ENCODE measurements at regions not wholly inside any gene's neighbourhood (a gene's known extent, or its start where the extent isn't known, plus 50 kb on each side); places are given as distances from the start of the nearest gene placed in this dataset.

DNA sequence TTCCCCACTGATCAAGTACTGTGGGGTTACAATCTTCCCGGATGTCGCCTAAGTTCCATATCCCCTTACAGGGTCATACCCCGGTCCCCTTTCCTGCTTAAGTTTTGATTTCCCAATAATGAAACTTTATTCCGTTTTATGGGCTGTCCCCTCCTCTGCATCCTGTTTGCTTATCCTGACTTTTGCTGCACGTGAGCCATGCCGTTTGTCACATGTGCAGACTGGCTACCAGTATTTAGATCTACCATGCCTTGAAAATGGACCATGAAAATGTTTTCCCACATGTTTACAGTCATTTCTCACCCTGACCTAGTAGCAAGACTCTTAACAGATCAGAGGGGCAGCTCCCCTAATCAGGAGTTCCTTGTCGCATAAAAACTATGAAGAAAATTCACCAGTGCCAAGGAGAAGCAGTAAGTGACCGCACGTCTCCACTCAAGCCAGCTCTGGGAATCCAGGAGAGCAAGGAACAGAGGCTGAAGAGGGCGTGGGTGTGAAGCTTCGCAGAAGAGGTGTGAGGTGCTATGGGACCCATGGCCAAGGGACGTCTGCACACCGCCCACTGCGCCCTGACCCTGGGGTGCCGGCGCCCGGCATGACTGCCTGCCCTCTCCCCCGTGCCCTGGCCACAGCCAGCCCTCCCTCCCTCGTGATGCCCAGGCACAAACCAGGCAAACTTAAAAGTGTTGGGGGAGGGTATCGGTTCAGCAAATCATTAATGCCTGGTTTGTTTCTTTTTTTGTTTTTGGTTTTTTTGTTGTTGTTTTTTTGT, 440.8 kb upstream of the SALL3 start:
- TF ChIP-seq, protein P1, sequence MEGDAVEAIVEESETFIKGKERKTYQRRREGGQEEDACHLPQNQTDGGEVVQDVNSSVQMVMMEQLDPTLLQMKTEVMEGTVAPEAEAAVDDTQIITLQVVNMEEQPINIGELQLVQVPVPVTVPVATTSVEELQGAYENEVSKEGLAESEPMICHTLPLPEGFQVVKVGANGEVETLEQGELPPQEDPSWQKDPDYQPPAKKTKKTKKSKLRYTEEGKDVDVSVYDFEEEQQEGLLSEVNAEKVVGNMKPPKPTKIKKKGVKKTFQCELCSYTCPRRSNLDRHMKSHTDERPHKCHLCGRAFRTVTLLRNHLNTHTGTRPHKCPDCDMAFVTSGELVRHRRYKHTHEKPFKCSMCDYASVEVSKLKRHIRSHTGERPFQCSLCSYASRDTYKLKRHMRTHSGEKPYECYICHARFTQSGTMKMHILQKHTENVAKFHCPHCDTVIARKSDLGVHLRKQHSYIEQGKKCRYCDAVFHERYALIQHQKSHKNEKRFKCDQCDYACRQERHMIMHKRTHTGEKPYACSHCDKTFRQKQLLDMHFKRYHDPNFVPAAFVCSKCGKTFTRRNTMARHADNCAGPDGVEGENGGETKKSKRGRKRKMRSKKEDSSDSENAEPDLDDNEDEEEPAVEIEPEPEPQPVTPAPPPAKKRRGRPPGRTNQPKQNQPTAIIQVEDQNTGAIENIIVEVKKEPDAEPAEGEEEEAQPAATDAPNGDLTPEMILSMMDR (IDR thresholded peaks at IDR 0.05; ENCODE audit: poor library complexity, severe bottlenecking): no peak
- TF ChIP-seq MXI1 (conservative IDR thresholded peaks at IDR 0.05; ENCODE audit: poor library complexity, severe bottlenecking) (no peak), EP300 (conservative IDR thresholded peaks at IDR 0.05; ENCODE audit: poor library complexity, severe bottlenecking) (no peak), RAD21 (conservative IDR thresholded peaks at IDR 0.05) (no peak), SMC3 (conservative IDR thresholded peaks at IDR 0.05; ENCODE audit: poor library complexity) (no peak), REST (IDR thresholded peaks at IDR 0.05; ENCODE audit: borderline replicate concordance) (no peak), EZH2 (IDR thresholded peaks at IDR 0.05; ENCODE audit: borderline replicate concordance, insufficient read depth, low read length, poor library complexity, severe bottlenecking) (no peak), POLR2AphosphoS5 (IDR thresholded peaks at IDR 0.05) (no peak)
